NCI-H748 treated with DMSO at 0.1 percent for 48 hours (cell line): ENCODE measurements at regions not wholly inside any gene's neighbourhood (a gene's known extent, or its start where the extent isn't known, plus 50 kb on each side); places are given as distances from the start of the nearest gene placed in this dataset.

ENCODE experiments used
- DNase-seq: peaks from one replicate; lab custom pipeline; 2025; lab: John Stamatoyannopoulos, UW

GRCh38 chr17:63132459-63132911 is 166.4 kb downstream of the TANC2 start:
- DNase-seq = no peak

GRCh38 chr17:63133491-63133890 is 167.5 kb downstream of the TANC2 start:
- no peak for DNase-seq

GRCh38 chr17:63134867-63135266 is 168.8 kb downstream of the TANC2 start:
- no peak for DNase-seq

- no peak for DNase-seq
Measured at GRCh38 chr17:63136369-63137012, 170.5 kb downstream of the TANC2 start.

- DNase-seq = no peak
Measured at GRCh38 chr17:63137163-63137562, 171.1 kb downstream of the TANC2 start.

GRCh38 chr17:63138713-63139112 is 172.7 kb downstream of the TANC2 start:
- DNase-seq = no peak

- DNase-seq = no peak
Measured at GRCh38 chr17:63139356-63139755, 173.3 kb downstream of the TANC2 start.

- no peak for DNase-seq
Measured at GRCh38 chr17:63140255-63140654, 174.2 kb downstream of the TANC2 start.

- DNase-seq = no peak
Measured at GRCh38 chr17:63142836-63143235, 176.8 kb downstream of the TANC2 start.

- DNase-seq = no peak
Measured at GRCh38 chr17:63150490-63150889, 184.5 kb downstream of the TANC2 start.

- DNase-seq = peak; percentile 12
Measured at GRCh38 chr17:63150994-63151464, 185.0 kb downstream of the TANC2 start.

- no peak for DNase-seq
Measured at GRCh38 chr17:63151941-63152523, 186.0 kb downstream of the TANC2 start.

GRCh38 chr17:63153488-63153887 is 187.5 kb downstream of the TANC2 start:
- DNase-seq = no peak

GRCh38 chr17:63154586-63155244 is 188.7 kb downstream of the TANC2 start:
- DNase-seq = no peak

- no peak for DNase-seq
Measured at GRCh38 chr17:63156986-63157385, 191.0 kb downstream of the TANC2 start.

GRCh38 chr17:63162406-63163157 is 196.5 kb downstream of the TANC2 start:
- no peak for DNase-seq

- no peak for DNase-seq
Measured at GRCh38 chr17:63163158-63163520, 197.1 kb downstream of the TANC2 start.

GRCh38 chr17:63165400-63165799 is 199.4 kb downstream of the TANC2 start:
- no peak for DNase-seq

GRCh38 chr17:63170795-63171194 is 204.8 kb downstream of the TANC2 start:
- no peak for DNase-seq

GRCh38 chr17:63171428-63172393 is 205.7 kb downstream of the TANC2 start:
- DNase-seq = no peak

- no peak for DNase-seq
Measured at GRCh38 chr17:63173450-63173849, 207.4 kb downstream of the TANC2 start.
